ENCODE measurements at regions not wholly inside any gene's neighbourhood (a gene's known extent, or its start where the extent isn't known, plus 50 kb on each side); places are given as distances from the start of the nearest gene placed in this dataset.

DNA sequence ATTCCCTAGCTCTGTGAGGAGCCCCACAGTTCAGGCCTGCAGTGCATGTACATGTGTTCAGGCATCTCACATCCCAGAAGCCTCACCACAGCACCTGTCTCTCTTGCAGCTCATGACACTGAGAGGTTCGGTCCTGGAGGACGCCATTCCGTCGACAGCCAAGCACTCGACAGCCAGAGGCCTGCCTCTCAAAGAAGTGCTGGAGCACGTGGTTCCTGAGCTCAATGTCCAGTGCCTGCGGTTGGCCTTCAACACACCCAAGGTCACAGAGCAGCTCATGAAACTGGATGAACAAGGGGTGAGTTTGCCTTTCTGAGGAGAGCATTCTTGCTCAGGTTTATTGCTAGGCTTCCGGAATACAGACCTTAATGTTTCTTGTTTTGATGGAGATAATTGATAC is 308.3 kb upstream of the RGS6 start:
- TF ChIP-seq, protein P1, sequence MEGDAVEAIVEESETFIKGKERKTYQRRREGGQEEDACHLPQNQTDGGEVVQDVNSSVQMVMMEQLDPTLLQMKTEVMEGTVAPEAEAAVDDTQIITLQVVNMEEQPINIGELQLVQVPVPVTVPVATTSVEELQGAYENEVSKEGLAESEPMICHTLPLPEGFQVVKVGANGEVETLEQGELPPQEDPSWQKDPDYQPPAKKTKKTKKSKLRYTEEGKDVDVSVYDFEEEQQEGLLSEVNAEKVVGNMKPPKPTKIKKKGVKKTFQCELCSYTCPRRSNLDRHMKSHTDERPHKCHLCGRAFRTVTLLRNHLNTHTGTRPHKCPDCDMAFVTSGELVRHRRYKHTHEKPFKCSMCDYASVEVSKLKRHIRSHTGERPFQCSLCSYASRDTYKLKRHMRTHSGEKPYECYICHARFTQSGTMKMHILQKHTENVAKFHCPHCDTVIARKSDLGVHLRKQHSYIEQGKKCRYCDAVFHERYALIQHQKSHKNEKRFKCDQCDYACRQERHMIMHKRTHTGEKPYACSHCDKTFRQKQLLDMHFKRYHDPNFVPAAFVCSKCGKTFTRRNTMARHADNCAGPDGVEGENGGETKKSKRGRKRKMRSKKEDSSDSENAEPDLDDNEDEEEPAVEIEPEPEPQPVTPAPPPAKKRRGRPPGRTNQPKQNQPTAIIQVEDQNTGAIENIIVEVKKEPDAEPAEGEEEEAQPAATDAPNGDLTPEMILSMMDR (IDR thresholded peaks at IDR 0.05; ENCODE audit: insufficient read depth, low read depth, low read length): no peak
- ChIA-PET POLR2A (interaction anchor here (0.6 kb wide), 1 partner anchor 285 kb away, joined by 3 read pairs; no protein-coding TSS in a partner anchor), CTCF (no interaction called here)
- H3K4me3 ChIP-seq (ENCODE audit: low read depth, low read length): no peak overlapping the region
- peaks cover 6% of the 10 kb centered on the region for H3K36me3 ChIP-seq (ENCODE audit: control insufficient read depth, insufficient read depth, low read length)
- no peaks in the 10 kb centered on the region for H3K27me3 ChIP-seq (ENCODE audit: control insufficient read depth, insufficient read depth, low read length)
- no peak for DNase-seq (ENCODE audit: low read depth)

DNA sequence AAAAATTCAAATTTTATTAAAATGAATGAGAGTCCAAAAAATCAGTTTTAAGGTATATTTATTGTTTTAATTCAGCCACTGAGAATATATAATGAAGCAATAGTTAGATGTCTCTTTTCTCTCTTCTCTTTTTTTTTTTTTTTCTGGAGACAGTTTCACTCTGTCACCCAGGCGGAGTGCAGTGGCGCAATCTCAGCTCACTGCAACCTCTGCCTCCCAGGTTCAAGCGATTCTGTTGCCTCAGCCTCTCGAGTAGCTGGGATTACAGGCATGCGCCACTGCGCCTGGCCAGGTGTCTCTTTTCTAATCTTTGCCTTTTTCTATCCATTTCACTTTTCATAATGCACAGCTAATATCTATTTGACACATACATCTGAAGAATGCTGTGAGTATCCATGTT is 307.1 kb upstream of the RGS6 start:
- H3K4me3 ChIP-seq (ENCODE audit: low read depth, low read length): no peak overlapping the region
- ChIA-PET POLR2A (no interaction called here), CTCF (no interaction called here)
- no peaks in the 10 kb centered on the region for H3K27me3 ChIP-seq (ENCODE audit: control insufficient read depth, insufficient read depth, low read length)
- no peak for DNase-seq (ENCODE audit: low read depth)
- TF ChIP-seq, protein P1 (IDR thresholded peaks at IDR 0.05; ENCODE audit: insufficient read depth, low read depth, low read length): no peak
- peaks cover 6% of the 10 kb centered on the region for H3K36me3 ChIP-seq (ENCODE audit: control insufficient read depth, insufficient read depth, low read length)

DNA sequence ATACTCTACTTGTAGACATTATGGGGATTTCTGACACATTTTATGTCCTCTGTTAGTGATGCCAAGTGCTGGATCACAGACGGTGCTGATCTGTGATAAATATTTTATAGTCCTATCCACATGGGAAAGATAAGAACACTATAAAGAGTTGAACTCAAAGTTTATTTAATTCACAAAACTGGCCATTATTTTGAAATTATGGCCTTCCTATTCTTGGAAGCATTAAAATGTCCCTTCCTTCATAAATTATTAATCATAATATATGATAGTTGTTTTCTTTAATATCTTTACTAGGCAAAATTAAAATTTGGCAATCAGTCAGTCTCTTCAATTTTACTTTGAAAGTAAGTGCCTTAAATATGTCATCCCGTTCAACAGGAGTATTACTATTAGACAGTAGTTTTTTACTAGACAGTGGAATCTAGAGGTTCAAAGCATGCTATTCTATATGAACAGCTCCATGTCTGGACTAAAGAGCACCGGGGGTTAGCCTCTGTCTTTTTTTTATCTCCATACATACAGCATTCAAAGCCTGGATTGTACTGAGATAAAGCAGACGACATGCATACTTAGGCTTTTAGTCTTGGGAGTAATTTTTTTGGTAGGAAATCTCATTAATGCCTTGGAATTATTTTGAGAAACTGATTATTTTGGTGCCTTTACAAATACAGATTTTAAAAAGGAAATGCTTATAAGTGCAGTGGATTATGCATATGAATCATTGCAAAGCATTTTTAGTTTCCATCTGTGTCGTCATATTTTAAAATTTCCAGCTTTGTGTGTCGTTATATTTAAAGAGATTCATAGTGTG is 306.1 kb upstream of the RGS6 start:
- TF ChIP-seq, protein P1 (IDR thresholded peaks at IDR 0.05; ENCODE audit: insufficient read depth, low read depth, low read length): no peak
- Histone ChIP-seq H3K4me3 (ENCODE audit: low read depth, low read length) (no peak overlapping the region), H3K36me3 (ENCODE audit: control insufficient read depth, insufficient read depth, low read length) (peaks cover 6% of the 10 kb centered on the region), H3K27me3 (ENCODE audit: control insufficient read depth, insufficient read depth, low read length) (no peaks in the 10 kb centered on the region)
- POLR2A ChIA-PET: no interaction called here
- CTCF ChIA-PET: no interaction called here
- DNase-seq (ENCODE audit: low read depth): no peak

DNA sequence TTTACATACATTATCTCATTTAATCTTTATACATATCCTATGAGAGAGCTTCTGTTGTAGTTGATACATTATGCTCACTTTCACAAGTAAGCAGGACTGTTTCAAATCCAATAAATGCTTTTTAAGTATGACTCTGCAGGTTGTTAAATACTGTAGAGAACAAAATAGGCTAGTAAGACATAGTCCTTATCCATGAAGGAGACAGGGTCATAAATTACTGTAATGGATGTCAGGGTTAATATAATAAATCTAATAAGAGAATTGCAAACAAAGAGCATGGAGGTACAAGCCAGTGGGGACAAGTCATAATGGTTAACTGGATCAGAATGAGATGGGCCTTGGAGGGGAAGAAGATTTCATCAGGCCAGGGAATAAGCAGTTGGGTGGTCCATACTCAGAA is 303.8 kb upstream of the RGS6 start:
- TF ChIP-seq, protein P1 (IDR thresholded peaks at IDR 0.05; ENCODE audit: insufficient read depth, low read depth, low read length): no peak
- DNase-seq (ENCODE audit: low read depth): no peak
- CTCF ChIA-PET: interaction anchor here (0.6 to 1.0 kb wide), 3 partner anchors 11 to 103 kb away, joined by 3 read pairs; no protein-coding TSS in a partner anchor
- POLR2A ChIA-PET: no interaction called here
- Histone ChIP-seq H3K4me3 (ENCODE audit: low read depth, low read length) (no peak overlapping the region), H3K27me3 (ENCODE audit: control insufficient read depth, insufficient read depth, low read length) (no peaks in the 10 kb centered on the region), H3K36me3 (ENCODE audit: control insufficient read depth, insufficient read depth, low read length) (peaks cover 8% of the 10 kb centered on the region)

DNA sequence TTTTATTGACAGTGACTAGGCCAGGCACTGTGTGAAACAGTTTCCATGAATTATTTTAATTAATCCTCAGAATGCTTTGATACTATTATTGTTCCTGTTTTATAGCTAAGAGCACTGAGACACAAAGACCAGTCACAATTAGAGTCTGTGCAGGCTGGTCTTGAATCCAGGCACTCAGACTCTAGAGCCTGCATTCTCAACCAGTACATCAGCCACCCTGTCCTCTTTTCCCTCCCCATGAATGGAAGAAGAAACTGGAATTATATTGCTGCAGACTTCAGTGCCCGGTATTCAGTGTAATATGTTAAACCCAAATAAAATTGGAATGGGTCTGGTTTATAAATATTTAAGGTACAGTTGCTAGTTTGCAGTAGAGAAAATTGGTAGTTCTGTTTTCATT is 303.0 kb upstream of the RGS6 start:
- POLR2A ChIA-PET: no interaction called here
- CTCF ChIA-PET: interaction anchor here (0.7 to 2.4 kb wide), 2 partner anchors 9 to 11 kb away, joined by 3 to 6 read pairs; no protein-coding TSS in a partner anchor

More for the DNA sequence above, 303.0 kb upstream of the RGS6 start:
- no peak for DNase-seq (ENCODE audit: low read depth)
- Histone ChIP-seq H3K4me3 (ENCODE audit: low read depth, low read length) (no peak overlapping the region), H3K36me3 (ENCODE audit: control insufficient read depth, insufficient read depth, low read length) (peaks cover 3% of the 10 kb centered on the region; the same call in 1 of the 2 replicates), H3K27me3 (ENCODE audit: control insufficient read depth, insufficient read depth, low read length) (no peaks in the 10 kb centered on the region)
- TF ChIP-seq, protein P1 (IDR thresholded peaks at IDR 0.05; ENCODE audit: insufficient read depth, low read depth, low read length): no peak

Measured in BJ (cell line).